ENCODE measurements at regions not wholly inside any gene's neighbourhood (a gene's known extent, or its start where the extent isn't known, plus 50 kb on each side); places are given as distances from the start of the nearest gene placed in this dataset.

- Mint-ChIP-seq H3K4me1 (peaks cover 1% of the 10 kb centered on the region), H3K9me3 (ENCODE audit: insufficient read depth) (no peaks in the 10 kb centered on the region), H3K27ac (no peak overlapping the region), H3K4me3 (no peak overlapping the region), H3K27me3 (peaks cover 16% of the 10 kb centered on the region)
- Histone ChIP-seq H3K4me2 (replicated peaks; ENCODE audit: low read depth, low read length, poor library complexity, severe bottlenecking) (no peak overlapping the region), H3K4me1 (ENCODE audit: control insufficient read depth in 2 of 2, insufficient read depth in 2 of 2, low read length in 2 of 2) (no peaks in the 10 kb centered on the region), H3K4me3 (ENCODE audit: control extremely low read depth in 1 of 5, extremely low read depth in 1 of 5, insufficient read depth in 1 of 5, low read depth in 2 of 5, low read length in 4 of 5) (no peak overlapping the region), H4K20me1 (ENCODE audit: control insufficient read depth, insufficient read depth, low read length, poor library complexity, severe bottlenecking) (no peaks in the 10 kb centered on the region), H3K79me2 (ENCODE audit: control insufficient read depth, insufficient read depth, low read length) (no peaks in the 10 kb centered on the region), H2AFZ (ENCODE audit: insufficient read depth, low read depth, low read length, poor library complexity, severe bottlenecking) (no peak overlapping the region), H3K36me3 (replicated peaks in 1 of 2; ENCODE audit: control extremely low read depth in 1 of 2, control insufficient read depth in 1 of 2, extremely low read depth in 1 of 2, insufficient read depth in 2 of 2, low read length in 1 of 2) (no peaks in the 10 kb centered on the region), H3K27me3 (replicated peaks in 1 of 4; ENCODE audit: control extremely low read depth in 1 of 4, control insufficient read depth in 3 of 4, insufficient read depth in 4 of 4, low read length in 3 of 4) (no peaks in the 10 kb centered on the region), H3K9me3 (ENCODE audit: control extremely low read depth in 1 of 3, control insufficient read depth in 2 of 3, insufficient read depth in 1 of 3, low read length in 2 of 3) (no peaks in the 10 kb centered on the region), H3K27ac (ENCODE audit: low read length in 2 of 2) (no peak overlapping the region), H3K9ac (ENCODE audit: low read length) (no peak overlapping the region)
- no peak for ATAC-seq (ENCODE audit: low read depth)
- CTCF ChIA-PET, result no interaction called here
- TF ChIP-seq EZH2 (IDR thresholded peaks at IDR 0.05; ENCODE audit: borderline replicate concordance, insufficient read depth, low read depth, low read length, poor library complexity, severe bottlenecking) (no peak), CTCF (IDR thresholded peaks at IDR 0.05) (no peak)
- intact Hi-C loops (cut with micrococcal nuclease), result no loop called here
- POLR2A ChIA-PET, result no interaction called here
- DNase-seq, result no peak
Measured at GRCh38 chr2:217417536-217417935, 557.7 kb upstream of the TNP1 start.

GRCh38 chr2:217415316-217415715 is 555.5 kb upstream of the TNP1 start:
- WGBS (ENCODE audit: insufficient coverage), result no CpG with 5 or more reads among the region's 1 CpG
- Mint-ChIP-seq H3K4me1 (peaks cover 1% of the 10 kb centered on the region), H3K4me3 (no peak overlapping the region), H3K27ac (no peak overlapping the region), H3K27me3 (peaks cover 23% of the 10 kb centered on the region), H3K9me3 (ENCODE audit: insufficient read depth) (no peaks in the 10 kb centered on the region)
- Histone ChIP-seq H3K27ac (ENCODE audit: low read length in 2 of 2) (no peak overlapping the region), H4K20me1 (ENCODE audit: control insufficient read depth, insufficient read depth, low read length, poor library complexity, severe bottlenecking) (no peaks in the 10 kb centered on the region), H3K9me3 (ENCODE audit: control extremely low read depth in 1 of 3, control insufficient read depth in 2 of 3, insufficient read depth in 1 of 3, low read length in 2 of 3) (no peaks in the 10 kb centered on the region), H2AFZ (ENCODE audit: insufficient read depth, low read depth, low read length, poor library complexity, severe bottlenecking) (no peak overlapping the region), H3K4me1 (ENCODE audit: control insufficient read depth in 2 of 2, insufficient read depth in 2 of 2, low read length in 2 of 2) (no peaks in the 10 kb centered on the region), H3K36me3 (replicated peaks in 1 of 2; ENCODE audit: control extremely low read depth in 1 of 2, control insufficient read depth in 1 of 2, extremely low read depth in 1 of 2, insufficient read depth in 2 of 2, low read length in 1 of 2) (no peaks in the 10 kb centered on the region), H3K4me3 (ENCODE audit: control extremely low read depth in 1 of 5, extremely low read depth in 1 of 5, insufficient read depth in 1 of 5, low read depth in 2 of 5, low read length in 4 of 5) (no peak overlapping the region), H3K27me3 (replicated peaks in 1 of 4; ENCODE audit: control extremely low read depth in 1 of 4, control insufficient read depth in 3 of 4, insufficient read depth in 4 of 4, low read length in 3 of 4) (no peaks in the 10 kb centered on the region), H3K79me2 (ENCODE audit: control insufficient read depth, insufficient read depth, low read length) (no peaks in the 10 kb centered on the region), H3K4me2 (replicated peaks; ENCODE audit: low read depth, low read length, poor library complexity, severe bottlenecking) (no peak overlapping the region), H3K9ac (ENCODE audit: low read length) (no peak overlapping the region)
- TF ChIP-seq CTCF (IDR thresholded peaks at IDR 0.05) (no peak), EZH2 (IDR thresholded peaks at IDR 0.05; ENCODE audit: borderline replicate concordance, insufficient read depth, low read depth, low read length, poor library complexity, severe bottlenecking) (no peak)
- ATAC-seq (ENCODE audit: low read depth) (no peak), DNase-seq (no peak)
- intact Hi-C loops (cut with micrococcal nuclease), result no loop called here
- CTCF ChIA-PET, result no interaction called here
- POLR2A ChIA-PET, result no interaction called here
